CD4-positive, alpha-beta T cell treated with Interferon gamma for 1 hour (primary cell): ENCODE measurements at regions not wholly inside any gene's neighbourhood (a gene's known extent, or its start where the extent isn't known, plus 50 kb on each side); places are given as distances from the start of the nearest gene placed in this dataset.

Source experiments
- DNase-seq: peaks from one replicate; pipeline ENCODE4 v3.0.0-alpha.2; 2020

DNA sequence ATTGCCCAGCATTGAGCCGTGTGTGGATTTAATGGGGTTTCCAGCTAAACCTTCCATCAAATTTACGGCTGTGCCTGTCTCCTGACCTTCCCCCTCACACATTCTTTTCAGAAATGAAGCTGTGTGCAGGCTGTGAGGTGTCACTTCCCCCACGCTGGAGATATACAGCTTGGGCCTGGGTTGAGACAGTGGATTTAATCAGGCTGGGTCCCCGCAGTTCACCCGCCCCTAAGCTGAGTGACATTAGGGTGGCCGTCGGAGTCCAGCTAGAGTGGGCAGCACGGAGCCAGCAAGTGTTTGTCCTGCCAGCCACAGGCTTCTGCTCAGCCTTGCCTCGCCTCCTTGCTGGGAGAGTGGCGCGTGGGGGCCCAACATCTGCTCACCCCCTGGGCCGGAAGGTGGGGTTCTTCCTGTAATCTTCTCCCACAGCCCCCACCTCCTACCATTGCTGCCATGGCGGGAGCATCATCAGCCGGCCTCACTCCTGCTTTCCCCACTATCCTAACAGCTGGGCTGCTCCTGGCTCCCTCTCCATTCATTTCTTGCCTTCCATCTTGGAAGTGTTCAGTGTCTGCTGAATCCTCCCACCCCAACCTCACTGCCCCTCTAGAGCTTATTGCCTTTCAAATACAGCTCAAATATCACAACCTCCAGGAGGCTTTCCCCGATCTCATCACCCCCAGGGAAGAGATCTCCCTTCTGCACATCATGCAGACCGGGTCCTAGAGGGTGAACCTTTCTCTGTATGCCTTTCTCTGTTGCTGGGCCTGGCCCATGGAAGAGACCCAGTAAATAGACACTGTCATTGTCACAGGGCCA is 149.0 kb downstream of the GLI2 start:
- DNase-seq: no peak

GRCh38 chr2:120885321-120885720 is 149.7 kb downstream of the GLI2 start:
- no peak for DNase-seq

DNA sequence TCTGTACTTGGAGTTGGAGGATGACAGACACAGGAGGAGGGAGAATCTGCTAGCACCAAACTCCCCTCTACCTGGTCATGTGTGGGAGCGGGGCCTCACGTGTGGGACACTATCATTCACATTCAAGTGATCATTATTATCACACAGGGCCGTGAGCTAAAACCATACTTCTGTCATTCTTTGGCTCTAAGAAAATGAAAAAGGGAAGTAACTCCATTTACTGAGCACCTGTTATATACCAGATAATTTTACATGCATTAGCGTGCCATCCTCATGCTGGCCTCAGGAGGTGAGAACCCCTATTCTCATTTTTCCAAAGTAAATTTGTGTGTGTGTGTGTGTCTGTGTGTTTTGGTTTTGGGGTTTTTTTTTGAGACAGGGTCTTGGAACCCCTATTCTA is 150.1 kb downstream of the GLI2 start:
- DNase-seq: no peak

GRCh38 chr2:120886534-120887319 is 151.1 kb downstream of the GLI2 start:
- no peak for DNase-seq

- no peak for DNase-seq
Observed at GRCh38 chr2:120887320-120887697, 151.6 kb downstream of the GLI2 start.

GRCh38 chr2:120887741-120888231 is 152.1 kb downstream of the GLI2 start:
- DNase-seq: no peak

DNA sequence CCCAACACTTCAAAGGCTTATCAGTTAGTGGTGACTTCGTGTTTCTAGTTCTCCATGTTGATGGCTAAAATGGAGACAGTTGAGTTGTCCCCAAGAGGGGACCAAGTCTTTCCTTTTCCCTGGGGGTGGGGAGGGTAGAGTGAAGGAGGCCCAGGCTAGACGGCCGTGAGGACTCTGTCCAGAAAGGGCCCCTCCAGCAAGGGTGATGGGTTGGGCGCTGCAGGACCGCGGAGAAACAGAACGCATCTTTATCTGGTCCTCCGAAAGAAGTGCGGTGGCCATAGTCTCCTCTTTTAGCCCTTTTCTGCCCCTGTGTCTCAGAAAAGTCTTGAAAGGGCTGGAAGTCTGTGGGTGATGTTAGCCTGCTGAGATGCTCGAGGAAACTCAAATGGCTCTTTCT is 153.2 kb downstream of the GLI2 start:
- DNase-seq: no peak

DNA sequence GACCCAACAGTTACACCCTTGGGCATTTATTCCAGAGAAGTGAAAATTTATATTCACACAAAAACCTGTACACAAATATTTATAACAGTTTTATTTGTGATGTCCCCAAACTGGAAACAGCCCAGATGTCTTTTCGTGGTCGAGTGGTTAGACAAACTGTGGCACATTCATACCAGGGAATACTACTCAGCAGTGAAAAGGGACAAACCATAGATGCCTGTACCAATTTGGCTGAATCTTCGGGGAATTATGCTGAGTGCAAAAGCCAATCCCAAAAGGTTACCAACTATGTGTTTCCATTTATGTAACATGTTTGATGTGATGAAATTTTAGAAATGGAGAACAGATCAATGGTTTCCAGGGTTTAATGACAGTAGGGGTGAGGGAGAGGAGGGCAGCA is 154.3 kb downstream of the GLI2 start:
- DNase-seq: no peak

GRCh38 chr2:120890566-120891360 is 155.1 kb downstream of the GLI2 start:
- DNase-seq: no peak

DNA sequence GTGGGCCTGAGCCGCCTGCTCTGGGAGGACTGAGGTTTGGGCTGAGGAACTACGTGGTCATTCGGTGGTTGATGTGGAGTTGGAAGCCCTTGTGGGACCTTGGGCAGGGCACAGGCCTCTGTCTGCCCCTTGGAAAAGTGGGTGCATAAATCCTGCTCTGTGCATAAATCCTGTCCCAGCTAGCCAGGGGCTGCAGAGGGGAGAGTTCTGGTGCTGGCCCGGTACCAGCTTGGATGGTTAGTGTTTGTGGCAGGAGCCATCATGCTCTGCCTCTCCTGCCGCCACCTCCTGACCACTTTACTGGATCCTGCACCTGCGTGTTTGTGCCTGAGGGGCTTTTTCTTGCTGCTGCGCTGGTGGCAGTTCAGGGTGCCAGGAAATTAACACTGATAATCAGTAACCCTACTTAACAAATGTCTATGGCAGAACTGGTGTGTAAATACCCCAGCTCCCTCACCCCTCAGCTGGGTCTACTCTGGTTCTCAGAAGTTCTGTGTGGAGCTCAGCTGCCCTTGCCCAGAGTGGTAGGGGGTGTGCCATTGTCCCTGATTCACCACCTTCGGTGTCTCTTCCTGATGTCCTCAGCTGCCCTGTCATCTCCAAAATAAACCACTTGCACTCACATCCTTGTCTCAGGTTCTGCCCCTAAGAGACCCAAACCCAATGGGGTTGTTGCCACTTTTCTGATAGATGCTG is 156.8 kb downstream of the GLI2 start:
- DNase-seq: no peak

DNA sequence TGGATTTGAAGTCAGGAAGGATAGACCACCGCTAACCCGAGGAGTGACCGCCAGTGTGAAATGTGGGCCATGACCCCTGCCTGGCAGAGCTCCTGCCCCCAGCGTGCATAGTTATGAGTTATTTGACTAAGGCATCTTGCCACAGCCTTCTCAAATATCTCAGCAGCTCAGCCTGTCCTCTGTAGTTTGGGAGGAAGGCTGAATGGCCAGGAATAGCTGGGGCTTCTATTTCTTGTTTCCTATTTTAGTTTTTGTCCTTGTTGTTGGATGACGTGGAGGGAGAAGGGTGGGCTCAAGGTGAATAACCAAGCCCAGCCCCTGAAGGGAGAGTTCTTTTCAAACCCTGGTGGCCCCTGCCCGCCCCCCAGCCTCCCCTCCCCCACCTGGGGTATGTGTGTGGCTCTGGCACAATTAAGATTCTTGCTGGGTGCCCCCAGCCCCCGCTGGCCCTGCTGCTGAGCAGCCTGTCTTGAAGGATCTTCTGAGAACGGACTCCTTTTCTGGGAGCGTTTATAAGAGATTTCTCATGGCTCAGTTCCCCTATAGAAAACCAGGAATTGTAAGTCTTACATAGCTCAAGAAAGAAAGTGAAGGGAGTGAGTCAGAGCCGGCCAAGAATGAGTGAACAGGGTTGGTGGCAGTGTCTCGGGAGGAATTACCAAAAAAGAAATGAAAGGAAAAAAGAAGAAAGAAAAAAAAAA is 157.4 kb downstream of the GLI2 start:
- DNase-seq: no peak

DNA sequence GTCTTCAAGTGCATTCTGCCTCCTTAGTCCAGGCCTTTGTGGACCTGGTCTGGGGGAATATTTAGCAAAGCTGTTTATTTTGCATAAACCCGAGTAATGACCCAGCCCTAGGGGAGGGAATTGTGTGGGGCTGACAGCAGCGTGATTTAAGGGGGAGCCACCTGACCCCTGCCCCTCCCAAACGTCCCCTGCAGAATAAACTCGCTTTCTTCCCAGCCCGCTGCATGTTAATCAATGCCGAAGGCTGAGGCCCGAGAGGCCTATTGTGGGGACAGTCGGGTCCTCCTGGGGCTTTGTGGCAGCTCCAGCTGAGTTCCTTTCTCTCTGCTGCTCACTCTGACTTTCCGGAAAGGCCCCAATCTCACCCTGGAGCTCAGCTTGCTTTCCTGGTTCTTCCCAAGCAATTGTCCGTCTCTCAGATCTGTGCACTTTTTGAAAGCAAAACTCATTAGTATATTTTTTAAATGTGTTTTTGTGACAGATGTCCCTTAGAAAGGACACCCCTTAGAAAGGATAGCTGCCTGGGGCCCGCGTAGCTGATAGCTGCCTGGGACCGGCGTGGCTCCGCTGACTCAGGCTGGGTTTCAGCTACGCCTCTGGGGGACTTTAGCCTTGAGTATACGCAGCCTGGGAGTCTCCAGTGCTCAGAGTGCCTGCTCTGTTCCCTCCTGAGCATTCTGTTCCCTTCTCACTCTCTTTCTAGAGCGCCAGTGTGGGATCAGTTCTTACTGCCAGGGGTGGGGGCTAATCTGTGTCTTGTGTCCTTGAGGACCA is 158.3 kb downstream of the GLI2 start:
- DNase-seq: no peak

GRCh38 chr2:120894966-120895365 is 159.3 kb downstream of the GLI2 start:
- no peak for DNase-seq

DNA sequence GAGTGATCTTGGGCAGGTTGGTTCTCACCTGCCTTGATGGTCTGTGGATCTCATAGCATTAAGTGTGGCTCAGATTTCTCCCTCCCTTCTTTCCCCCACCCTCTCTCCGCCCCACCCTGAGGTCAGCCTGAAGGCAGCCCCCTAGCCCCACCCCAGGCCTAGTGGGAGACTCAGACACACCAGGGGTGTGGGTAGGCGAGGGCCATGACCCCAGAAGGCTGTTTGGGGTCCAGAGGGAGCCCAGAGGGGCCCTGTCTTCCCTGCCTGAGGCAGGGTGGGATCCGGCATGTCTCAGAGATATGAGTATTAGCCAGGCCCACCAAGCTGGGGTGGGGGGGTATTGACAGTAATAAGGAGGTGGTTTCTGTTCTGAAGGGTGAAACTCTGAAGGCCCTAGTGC is 160.5 kb downstream of the GLI2 start:
- DNase-seq: no peak

DNA sequence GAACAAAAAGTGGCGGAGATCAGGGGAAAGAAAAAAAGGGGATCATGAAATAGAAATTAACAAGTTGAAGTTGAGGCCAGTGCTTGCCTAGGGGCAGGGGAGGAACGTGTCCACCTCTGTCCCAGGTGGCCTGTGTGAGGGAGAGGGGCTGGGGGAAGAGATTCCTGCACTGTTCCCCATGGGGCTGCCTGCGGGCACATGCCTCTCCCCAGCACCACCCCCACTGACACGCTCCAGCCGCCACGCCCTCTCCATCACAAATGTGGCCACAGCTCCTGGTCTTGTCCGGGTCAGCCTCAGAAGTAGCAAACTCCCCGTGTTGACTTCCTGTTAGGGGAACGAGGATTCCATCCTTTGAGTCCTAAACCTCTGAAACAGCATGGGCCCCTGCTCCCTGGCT is 161.2 kb downstream of the GLI2 start:
- DNase-seq: no peak

- DNase-seq: no peak
Observed at GRCh38 chr2:120897399-120897798, 161.7 kb downstream of the GLI2 start.

DNA sequence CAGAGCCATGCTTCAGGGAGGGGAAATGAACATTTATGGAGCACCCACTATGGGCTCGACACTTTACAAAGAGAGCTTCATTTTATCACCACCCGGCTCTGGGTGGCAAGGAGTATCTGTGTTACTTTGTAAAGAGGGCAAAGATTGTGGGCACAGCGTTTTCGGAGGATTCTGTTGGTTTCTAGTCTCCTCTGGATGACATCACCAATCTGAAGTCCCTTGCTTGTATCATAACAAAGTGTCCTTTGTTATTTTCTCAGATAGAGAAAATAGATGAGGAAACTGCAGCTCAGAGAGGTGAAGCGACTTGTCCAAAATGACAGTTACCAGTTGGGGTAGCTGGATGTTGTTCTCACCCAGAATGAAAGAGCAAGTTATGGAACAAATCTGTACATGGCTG is 162.8 kb downstream of the GLI2 start:
- DNase-seq: no peak

- no peak for DNase-seq
Observed at GRCh38 chr2:120898961-120899750, 163.5 kb downstream of the GLI2 start.

DNA sequence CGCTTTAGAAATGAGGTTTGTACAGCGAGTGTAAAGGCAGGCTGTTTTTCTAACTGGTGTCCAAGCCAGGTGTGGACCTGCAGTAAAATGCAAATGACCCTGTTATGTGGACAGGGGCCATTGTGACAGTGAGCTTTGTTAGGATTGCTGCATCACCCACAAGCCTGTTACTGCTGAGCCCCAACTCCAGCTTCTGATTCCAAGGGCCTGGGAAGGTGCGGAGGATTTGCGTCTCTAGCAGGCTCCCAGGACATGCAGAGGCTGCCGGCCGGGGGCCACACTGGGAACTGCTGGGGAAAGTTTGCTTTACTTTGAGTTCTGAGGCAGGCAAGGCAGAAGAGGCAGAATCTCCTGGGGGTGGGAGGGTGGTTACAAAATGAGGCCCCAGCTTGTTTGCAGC is 164.1 kb downstream of the GLI2 start:
- no peak for DNase-seq

GRCh38 chr2:120901201-120901600 is 165.5 kb downstream of the GLI2 start:
- no peak for DNase-seq
